22Rv1 (cell line): ENCODE measurements at regions not wholly inside any gene's neighbourhood (a gene's known extent, or its start where the extent isn't known, plus 50 kb on each side); places are given as distances from the start of the nearest gene placed in this dataset.

ENCODE experiments used
- H3K27ac ChIP-seq: fragments of 450-650 bp; 2 replicates; pipeline ENCODE4 v1.5.1; 2017
- ZFX ChIP-seq: fragments of 450-650 bp; IDR thresholded peaks from 2 replicates; pipeline ENCODE4 v1.6.1; 2017; ENCODE audit warnings: antibody characterized with exemption, borderline replicate concordance
- TF ChIP-seq, protein P1 (sequence below): fragments of 450-650 bp; IDR thresholded peaks from 2 replicates; pipeline ENCODE4 v1.5.1; 2017; ENCODE audit warnings: mild to moderate bottlenecking

DNA sequence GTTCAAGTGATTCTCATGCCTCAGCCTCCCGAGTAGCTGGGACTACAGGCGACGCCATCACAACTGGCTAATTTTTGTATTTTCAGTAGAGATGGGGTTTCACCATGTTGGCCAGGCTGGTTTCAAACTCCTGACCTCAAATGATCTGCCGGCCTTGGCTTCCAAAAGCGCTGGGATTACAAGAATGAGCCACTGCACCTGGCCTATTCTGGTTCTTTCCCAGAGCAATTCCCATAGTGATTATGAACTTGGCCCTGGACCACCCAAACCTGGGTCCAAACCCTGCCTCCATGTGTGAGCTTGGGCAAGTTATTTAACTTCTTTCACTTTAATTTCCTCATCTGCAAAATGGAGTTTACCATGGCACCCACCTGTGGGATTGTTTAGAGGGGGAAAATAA lies 61.5 kb upstream of the HEPHL1 start:
- H3K27ac ChIP-seq: no peak overlapping the region
- TF ChIP-seq ZFX: no peak
- TF ChIP-seq, protein P1, sequence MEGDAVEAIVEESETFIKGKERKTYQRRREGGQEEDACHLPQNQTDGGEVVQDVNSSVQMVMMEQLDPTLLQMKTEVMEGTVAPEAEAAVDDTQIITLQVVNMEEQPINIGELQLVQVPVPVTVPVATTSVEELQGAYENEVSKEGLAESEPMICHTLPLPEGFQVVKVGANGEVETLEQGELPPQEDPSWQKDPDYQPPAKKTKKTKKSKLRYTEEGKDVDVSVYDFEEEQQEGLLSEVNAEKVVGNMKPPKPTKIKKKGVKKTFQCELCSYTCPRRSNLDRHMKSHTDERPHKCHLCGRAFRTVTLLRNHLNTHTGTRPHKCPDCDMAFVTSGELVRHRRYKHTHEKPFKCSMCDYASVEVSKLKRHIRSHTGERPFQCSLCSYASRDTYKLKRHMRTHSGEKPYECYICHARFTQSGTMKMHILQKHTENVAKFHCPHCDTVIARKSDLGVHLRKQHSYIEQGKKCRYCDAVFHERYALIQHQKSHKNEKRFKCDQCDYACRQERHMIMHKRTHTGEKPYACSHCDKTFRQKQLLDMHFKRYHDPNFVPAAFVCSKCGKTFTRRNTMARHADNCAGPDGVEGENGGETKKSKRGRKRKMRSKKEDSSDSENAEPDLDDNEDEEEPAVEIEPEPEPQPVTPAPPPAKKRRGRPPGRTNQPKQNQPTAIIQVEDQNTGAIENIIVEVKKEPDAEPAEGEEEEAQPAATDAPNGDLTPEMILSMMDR: no peak

GRCh38 chr11:93963072-93963471 lies 58.1 kb upstream of the HEPHL1 start:
- H3K27ac ChIP-seq: no peak overlapping the region
- TF ChIP-seq, protein P1: no peak
- no peak for TF ChIP-seq ZFX

DNA sequence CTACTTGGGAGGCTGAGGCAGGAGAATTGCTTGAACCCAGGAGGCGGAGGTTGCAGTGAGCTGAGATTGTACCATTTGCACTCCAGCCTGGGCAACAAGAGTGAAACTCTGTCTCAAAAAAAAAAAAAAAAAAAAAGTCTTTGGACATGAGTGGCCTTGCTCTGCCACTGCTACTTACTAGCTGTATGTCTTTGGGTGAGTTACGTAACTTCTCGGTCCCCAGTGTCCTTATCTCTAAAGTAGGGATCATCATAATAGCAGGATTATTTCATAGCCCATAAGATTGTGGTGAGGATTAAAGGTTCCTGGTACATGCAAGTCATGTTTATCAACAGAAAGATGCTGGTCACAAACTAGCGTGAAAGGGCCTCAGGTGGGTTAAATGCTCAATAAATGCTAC lies 53.9 kb upstream of the HEPHL1 start:
- H3K27ac ChIP-seq: no peak overlapping the region
- TF ChIP-seq, protein P1: no peak
- TF ChIP-seq ZFX: no peak

DNA sequence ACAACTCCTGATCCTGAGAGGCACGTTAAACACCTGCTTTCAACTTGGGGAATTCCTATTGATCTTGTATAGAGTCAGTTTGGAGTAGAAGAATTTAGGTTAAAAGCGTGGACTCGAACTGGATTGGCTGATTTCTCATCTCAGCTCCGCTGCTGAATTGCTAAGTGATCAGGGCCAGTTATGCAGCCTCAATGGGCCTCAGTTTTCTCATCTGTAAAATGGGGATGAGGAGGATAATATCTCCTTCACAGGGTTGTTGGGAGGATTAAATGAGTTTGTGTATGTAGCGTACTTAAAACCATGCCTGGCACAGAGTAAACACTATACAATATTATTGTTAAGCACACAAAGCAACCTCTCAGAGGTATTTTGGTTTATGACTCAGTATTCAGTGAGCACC lies 53.2 kb upstream of the HEPHL1 start:
- TF ChIP-seq ZFX: no peak
- TF ChIP-seq, protein P1: no peak
- no peak overlapping the region for H3K27ac ChIP-seq

DNA sequence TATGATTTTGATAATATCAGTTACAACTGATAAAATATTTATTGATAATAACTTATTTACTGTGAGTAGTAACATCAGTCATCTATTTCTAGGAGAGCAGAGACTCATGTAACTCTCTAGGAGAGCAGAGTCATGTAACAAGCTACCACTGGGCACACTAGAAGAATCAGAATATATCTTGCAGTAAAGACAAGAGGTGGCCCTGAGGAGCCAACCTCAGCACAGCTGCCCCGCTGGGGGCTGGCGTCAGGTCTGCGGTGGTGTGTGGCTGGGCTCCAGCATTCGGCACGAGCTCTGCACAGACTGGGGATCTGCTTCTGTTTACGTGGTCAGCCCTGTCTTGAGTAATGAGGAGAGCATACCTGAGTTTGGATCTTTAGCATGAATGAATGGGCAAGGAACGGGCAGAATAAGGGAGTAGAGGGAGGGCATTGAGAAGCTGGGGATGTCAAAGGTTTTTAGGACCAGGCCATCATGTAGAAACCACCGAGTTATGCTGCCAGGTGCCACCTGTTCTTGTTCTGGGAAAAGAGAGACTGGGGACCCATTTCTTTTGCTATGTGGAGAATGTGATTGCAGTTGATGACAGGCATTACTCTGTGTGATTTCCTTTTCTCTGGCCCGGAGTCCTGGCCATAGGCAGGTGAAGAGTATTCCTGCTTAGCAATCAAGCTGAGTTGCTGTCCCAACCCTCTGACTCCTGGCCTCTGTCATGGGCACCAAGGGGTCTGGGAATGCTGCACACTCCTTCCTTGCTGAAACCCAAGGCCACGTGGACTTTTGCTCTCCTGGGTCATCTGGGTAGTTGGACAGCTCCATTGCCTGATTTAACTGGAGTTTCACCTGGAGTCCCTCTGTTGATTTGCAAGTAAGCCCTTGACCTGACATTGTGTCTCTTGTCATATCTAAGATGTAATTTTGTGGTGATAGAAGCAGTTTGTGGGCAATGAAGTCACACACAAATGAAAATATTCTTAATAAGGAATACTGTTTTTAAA lies 50.9 kb upstream of the HEPHL1 start:
- no peak for TF ChIP-seq ZFX
- TF ChIP-seq, protein P1: no peak
- H3K27ac ChIP-seq: no peak overlapping the region
